AG10803 (cell line): ENCODE measurements at regions not wholly inside any gene's neighbourhood (a gene's known extent, or its start where the extent isn't known, plus 50 kb on each side); places are given as distances from the start of the nearest gene placed in this dataset.

Source experiments
- DNase-seq: peaks from one replicate; pipeline ENCODE4 v3.0.0; 2010; ENCODE audit warnings: low read depth
- H3K4me3 ChIP-seq: 2 replicates; pipeline ENCODE4 v1.5.1; 2011; ENCODE audit warnings: mild to moderate bottlenecking, low read length, control low read depth
- CTCF ChIP-seq: conservative IDR thresholded peaks from 2 replicates; pipeline ENCODE4 v1.5.1; 2011; ENCODE audit warnings: mild to moderate bottlenecking, low read length, control low read depth, inconsistent platforms

DNA sequence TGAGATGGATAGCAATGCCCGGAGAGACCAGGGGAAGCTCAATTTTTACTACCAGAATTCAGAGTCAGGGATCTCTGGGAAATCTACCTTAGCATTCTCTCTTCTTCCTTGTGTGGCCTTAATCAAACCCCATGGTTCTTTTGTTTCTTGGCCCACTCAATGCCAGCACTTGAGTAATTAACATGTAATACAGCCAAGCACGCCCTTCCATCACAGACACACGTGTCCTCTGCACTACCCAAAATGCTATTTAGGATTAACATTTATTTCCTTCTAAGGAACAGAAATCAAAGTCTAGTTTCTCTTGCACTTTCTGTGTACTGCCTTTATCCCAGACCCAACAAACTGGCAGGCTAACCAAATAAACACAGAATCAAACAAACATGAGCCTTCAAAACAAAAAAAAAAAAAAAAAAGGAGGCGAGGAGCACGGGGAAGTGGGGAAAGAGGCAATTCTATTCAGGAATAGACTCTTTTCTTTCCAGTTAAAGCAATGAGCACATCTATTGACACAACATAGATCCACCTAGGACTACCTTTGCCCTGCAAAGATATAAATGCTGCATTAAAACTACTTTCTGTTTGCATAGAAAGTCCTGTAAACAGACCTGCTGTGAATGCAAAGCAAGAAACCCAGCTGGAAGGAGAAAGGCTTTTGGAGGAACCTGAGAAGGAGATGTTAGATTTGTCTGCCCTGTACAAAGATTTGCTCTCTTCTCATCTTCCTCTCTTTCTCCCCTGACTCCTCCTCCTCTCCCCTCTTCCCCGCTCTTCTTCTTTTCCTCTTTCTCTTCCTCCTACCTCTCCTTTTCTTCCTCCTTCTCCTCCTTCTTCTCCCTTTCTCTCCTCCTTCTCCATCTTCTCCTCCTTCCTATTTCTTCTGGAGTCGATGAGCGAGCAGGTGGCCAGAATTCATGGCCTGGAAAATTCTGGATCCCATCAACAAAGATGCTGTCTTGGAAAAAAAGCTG is 294.4 kb downstream of the NPIPA8 start:
- no peak overlapping the region for H3K4me3 ChIP-seq
- TF ChIP-seq CTCF = no peak
- DNase-seq = no peak

DNA sequence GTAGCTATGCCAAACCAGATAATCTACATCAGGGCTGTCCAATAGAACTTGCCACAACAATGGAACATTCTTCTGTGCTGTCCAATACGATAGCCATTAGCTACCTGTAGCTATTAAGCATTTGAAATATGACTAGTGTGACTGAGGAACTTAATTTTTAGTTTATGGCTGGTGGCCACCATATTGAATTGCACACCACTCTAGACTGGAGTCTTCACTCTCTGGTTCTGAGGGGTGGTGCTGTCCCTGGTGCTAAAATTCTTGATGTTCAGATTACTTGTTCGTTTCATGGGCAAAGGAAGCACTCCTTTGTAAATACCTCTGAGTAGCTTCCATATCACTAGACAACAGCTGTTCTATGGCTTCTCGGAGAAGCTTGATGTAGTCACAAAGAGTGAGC is 296.6 kb downstream of the NPIPA8 start:
- no peak overlapping the region for H3K4me3 ChIP-seq
- no peak for DNase-seq
- TF ChIP-seq CTCF = no peak

GRCh38 chr16:18037051-18037450 is 299.5 kb downstream of the NPIPA8 start:
- no peak for TF ChIP-seq CTCF
- no peak overlapping the region for H3K4me3 ChIP-seq
- DNase-seq = no peak

- DNase-seq = no peak
- no peak overlapping the region for H3K4me3 ChIP-seq
Measured at GRCh38 chr16:18024611-18025010, 311.9 kb downstream of the NPIPA8 start.

GRCh38 chr16:18018376-18018775 is 318.2 kb downstream of the NPIPA8 start:
- no peak overlapping the region for H3K4me3 ChIP-seq
- no peak for TF ChIP-seq CTCF
- no peak for DNase-seq

More at GRCh38 chr16:18024611-18025010, 311.9 kb downstream of the NPIPA8 start:
- TF ChIP-seq CTCF = no peak

GRCh38 chr16:18013863-18014262 is 322.7 kb downstream of the NPIPA8 start:
- DNase-seq = no peak
- TF ChIP-seq CTCF = no peak
- H3K4me3 ChIP-seq = no peak overlapping the region

DNA sequence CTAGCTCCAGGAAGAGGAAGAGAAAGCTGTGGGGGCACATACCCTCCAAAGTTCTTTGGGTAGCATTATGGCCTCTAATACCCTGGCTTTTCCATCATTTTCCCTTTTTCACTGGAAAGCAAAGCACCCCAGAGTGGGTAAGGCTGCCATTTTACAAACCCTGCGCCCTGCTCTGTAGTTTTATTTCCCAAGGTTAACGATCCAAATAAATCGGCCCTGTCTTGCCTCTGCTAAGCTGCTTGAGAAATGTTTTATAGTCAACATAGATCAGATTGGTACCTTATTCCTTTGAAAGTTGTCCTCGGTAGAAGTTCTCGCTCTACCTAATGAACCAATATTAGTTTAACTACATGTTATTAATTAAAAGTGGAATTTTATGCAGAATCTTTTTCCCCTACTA is 328.2 kb downstream of the NPIPA8 start:
- DNase-seq = no peak
- TF ChIP-seq CTCF = no peak
- H3K4me3 ChIP-seq = no peak overlapping the region
